Osteoblast (primary cell): ENCODE measurements at regions not wholly inside any gene's neighbourhood (a gene's known extent, or its start where the extent isn't known, plus 50 kb on each side); places are given as distances from the start of the nearest gene placed in this dataset.
A peak's percentile ranks its signal among the peaks of the same experiment; 100 is the strongest.

Experiments
- DNase-seq: peaks from one replicate; pipeline ENCODE4 v3.0.0; 2011; ENCODE audit warnings: low spot score, mixed read lengths; ENCODE audit not compliant: insufficient read length; ENCODE audit errors: missing footprints
- H2AFZ ChIP-seq: 2 replicates; pipeline ENCODE4 v1.6.0; 2011; ENCODE audit warnings: mild to moderate bottlenecking, low read length
- H3K27ac ChIP-seq: 2 replicates; pipeline ENCODE4 v1.5.1; 2011; ENCODE audit warnings: mild to moderate bottlenecking, low read depth, low read length, moderate library complexity
- H3K27me3 ChIP-seq: 2 replicates; pipeline ENCODE4 v1.6.0; 2012; ENCODE audit warnings: mild to moderate bottlenecking, control low read depth, inconsistent platforms, low read length, moderate library complexity; ENCODE audit not compliant: insufficient read depth
- H3K36me3 ChIP-seq: 2 replicates; pipeline ENCODE4 v1.5.1; 2011; ENCODE audit warnings: mild to moderate bottlenecking, low read length, control low read depth, moderate library complexity; ENCODE audit not compliant: insufficient read depth
- H3K4me1 ChIP-seq: 2 replicates; pipeline ENCODE4 v1.5.1; 2011; ENCODE audit warnings: mild to moderate bottlenecking, low read length, control low read depth, moderate library complexity; ENCODE audit not compliant: insufficient read depth
- H3K4me2 ChIP-seq: 2 replicates; pipeline ENCODE4 v1.6.0; 2011; ENCODE audit warnings: mild to moderate bottlenecking, low read length; ENCODE audit not compliant: insufficient read depth
- H3K4me3 ChIP-seq: fragments of 200-600 bp; sonication (generic); 3 replicates; pipeline ENCODE4 v1.5.1; 2012; ENCODE audit warnings: mild to moderate bottlenecking, low read length, inconsistent platforms; ENCODE audit not compliant: insufficient read depth
- H3K79me2 ChIP-seq: 2 replicates; pipeline ENCODE4 v1.6.0; 2012; ENCODE audit warnings: mild to moderate bottlenecking, low read length, control low read depth, inconsistent platforms; ENCODE audit not compliant: insufficient read depth
- H3K9me3 ChIP-seq: 2 replicates; pipeline ENCODE4 v1.5.1; 2011; ENCODE audit warnings: low read depth, low read length, control low read depth
- H4K20me1 ChIP-seq: 2 replicates; pipeline ENCODE4 v1.6.0; 2012; ENCODE audit warnings: mild to moderate bottlenecking, low read length, control low read depth; ENCODE audit not compliant: insufficient read depth
- TF ChIP-seq, protein P1 (sequence below): IDR thresholded peaks from 2 replicates; pipeline ENCODE4 v1.5.1; 2011; ENCODE audit warnings: mild to moderate bottlenecking, low read depth, low read length, moderate library complexity; ENCODE audit errors: extremely low read depth

DNA sequence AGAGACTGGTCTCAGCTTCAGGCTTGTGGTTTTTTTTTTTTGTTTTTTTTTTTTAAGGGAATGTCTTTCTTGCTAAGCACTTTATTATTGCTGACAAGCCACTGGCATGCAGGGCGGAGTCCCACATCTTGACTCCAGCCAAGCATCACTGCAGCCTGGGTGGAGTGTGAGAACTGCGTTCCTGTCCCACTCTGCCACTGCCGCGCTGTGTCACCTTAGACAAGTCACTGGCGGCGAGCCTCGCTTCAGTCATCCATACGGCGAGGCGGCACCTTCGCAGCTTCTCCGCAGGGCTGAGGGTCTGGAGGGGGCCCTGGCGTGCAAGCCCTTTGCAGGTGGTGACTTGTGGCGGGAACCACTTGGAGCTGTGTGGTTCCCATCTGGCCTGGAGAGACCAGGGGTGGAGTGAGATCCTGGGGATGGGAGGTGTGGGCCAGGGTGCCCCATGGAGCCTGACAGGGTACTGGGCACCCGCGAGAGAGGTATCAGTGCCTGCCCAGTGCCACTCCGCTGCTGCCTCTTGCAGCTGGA is 99.1 kb upstream of the CIBAR2 start:
- peak overlapping the region; percentile 25 for H3K4me3 ChIP-seq
- no peaks in the 10 kb centered on the region for H3K36me3 ChIP-seq
- TF ChIP-seq, protein P1, sequence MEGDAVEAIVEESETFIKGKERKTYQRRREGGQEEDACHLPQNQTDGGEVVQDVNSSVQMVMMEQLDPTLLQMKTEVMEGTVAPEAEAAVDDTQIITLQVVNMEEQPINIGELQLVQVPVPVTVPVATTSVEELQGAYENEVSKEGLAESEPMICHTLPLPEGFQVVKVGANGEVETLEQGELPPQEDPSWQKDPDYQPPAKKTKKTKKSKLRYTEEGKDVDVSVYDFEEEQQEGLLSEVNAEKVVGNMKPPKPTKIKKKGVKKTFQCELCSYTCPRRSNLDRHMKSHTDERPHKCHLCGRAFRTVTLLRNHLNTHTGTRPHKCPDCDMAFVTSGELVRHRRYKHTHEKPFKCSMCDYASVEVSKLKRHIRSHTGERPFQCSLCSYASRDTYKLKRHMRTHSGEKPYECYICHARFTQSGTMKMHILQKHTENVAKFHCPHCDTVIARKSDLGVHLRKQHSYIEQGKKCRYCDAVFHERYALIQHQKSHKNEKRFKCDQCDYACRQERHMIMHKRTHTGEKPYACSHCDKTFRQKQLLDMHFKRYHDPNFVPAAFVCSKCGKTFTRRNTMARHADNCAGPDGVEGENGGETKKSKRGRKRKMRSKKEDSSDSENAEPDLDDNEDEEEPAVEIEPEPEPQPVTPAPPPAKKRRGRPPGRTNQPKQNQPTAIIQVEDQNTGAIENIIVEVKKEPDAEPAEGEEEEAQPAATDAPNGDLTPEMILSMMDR: no peak
- H3K79me2 ChIP-seq: peaks cover 21% of the 10 kb centered on the region
- peak overlapping the region; percentile 96 for H3K27ac ChIP-seq
- H3K9me3 ChIP-seq: no peaks in the 10 kb centered on the region
- DNase-seq: peak; percentile 98
- H3K27me3 ChIP-seq: no peaks in the 10 kb centered on the region
- H4K20me1 ChIP-seq: peaks cover 8% of the 10 kb centered on the region
- peaks cover 25% of the 10 kb centered on the region for H3K4me1 ChIP-seq
- H3K4me2 ChIP-seq: peak overlapping the region; percentile 60
- no peak overlapping the region for H2AFZ ChIP-seq

DNA sequence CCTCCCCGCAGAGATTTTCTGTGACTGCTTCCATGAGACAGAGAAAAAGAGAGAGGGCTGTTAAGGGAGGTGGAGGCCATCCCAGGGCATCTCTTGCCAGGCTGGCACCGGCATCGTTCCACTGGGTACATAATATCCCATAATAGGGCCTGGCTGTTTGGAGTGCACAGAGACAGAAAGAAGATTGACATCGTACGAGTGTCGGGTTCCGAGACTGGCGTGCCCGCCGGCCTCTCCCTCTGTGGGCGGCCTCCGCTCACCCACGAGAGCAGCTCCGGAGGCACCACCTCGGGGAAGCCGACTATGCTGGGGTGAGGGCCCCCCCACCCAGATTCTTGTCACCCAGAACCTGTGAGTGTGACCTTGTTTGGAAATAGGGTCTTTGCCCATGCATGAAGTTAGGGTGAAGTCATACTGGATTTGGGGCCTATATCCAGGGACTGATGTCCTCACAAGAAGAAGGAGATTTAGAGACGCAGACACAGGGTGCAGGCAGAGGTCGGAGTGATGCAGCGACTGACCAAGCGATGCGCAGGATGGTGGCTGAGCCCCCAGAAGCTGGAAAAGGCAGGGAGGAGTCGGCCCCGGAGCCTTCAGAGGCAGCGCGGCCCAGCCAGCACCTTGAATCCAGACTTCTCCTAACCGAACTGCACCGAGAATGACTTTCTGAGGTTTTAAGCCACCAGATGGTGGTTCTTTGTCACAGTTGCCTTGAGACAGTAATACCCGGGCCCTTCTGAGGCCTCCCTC is 101.8 kb upstream of the CIBAR2 start:
- TF ChIP-seq, protein P1: no peak

GRCh38 chr16:85215478-85216118 is 103.3 kb upstream of the CIBAR2 start:
- DNase-seq: peak; percentile 73
- Histone ChIP-seq H3K27ac (no peak overlapping the region), H4K20me1 (peaks cover 8% of the 10 kb centered on the region), H3K9me3 (no peaks in the 10 kb centered on the region), H3K79me2 (peaks cover 7% of the 10 kb centered on the region), H3K4me3 (no peak overlapping the region), H2AFZ (no peak overlapping the region), H3K27me3 (no peaks in the 10 kb centered on the region), H3K4me1 (peaks cover 33% of the 10 kb centered on the region), H3K4me2 (no peak overlapping the region), H3K36me3 (no peaks in the 10 kb centered on the region)
- TF ChIP-seq, protein P1: no peak

More for the DNA sequence above, 101.8 kb upstream of the CIBAR2 start:
- no peaks in the 10 kb centered on the region for H3K27me3 ChIP-seq
- H3K4me3 ChIP-seq: no peak overlapping the region
- H3K79me2 ChIP-seq: peaks cover 13% of the 10 kb centered on the region
- no peak overlapping the region for H2AFZ ChIP-seq
- H3K9me3 ChIP-seq: no peaks in the 10 kb centered on the region
- no peak for DNase-seq
- H3K36me3 ChIP-seq: no peaks in the 10 kb centered on the region
- no peak overlapping the region for H3K4me2 ChIP-seq
- H3K4me1 ChIP-seq: peaks cover 25% of the 10 kb centered on the region
- peaks cover 8% of the 10 kb centered on the region for H4K20me1 ChIP-seq
- H3K27ac ChIP-seq: peak overlapping the region; percentile 96
